ENCODE measurements at regions not wholly inside any gene's neighbourhood (a gene's known extent, or its start where the extent isn't known, plus 50 kb on each side); places are given as distances from the start of the nearest gene placed in this dataset.

DNA sequence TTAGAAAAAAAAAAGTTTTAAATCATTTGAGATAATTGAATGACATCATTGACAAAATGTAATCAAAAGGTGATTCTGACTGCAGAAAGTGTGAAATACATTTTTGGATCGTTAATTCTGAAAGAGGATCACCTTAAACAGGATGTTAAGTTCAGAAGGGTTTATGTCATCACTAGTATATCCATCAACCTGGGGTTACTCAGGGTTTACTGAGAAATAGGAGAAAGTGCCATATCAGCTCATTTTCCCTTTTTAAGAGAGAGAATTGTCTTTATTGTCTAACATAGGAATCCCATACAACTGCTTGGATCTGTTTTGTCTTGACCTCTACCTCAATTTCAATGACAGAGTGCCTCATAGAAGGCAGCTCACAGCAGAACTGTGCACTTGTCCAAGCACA, 466.1 kb upstream of the LINC00305 start:
- ATAC-seq, result no peak
- Histone ChIP-seq H3K9me3 (no peaks in the 10 kb centered on the region), H3K4me1 (no peaks in the 10 kb centered on the region), H3K4me2 (no peak overlapping the region), H3K4me3 (no peak overlapping the region), H3K27ac (no peak overlapping the region)
- WGBS (ENCODE audit: missing lambda C conversion rate), result 0% methylated on average over 1 of the region's 1 CpG
- ChIA-PET CTCF (no interaction called here), POLR2A (no interaction called here)
- no peak for FAIRE-seq
- TF ChIP-seq CBX2 (IDR thresholded peaks at IDR 0.05; ENCODE audit: borderline replicate concordance, low read depth), result no peak
- no peak for TF ChIP-seq FOSL2 (IDR thresholded peaks at IDR 0.05)
- TF ChIP-seq FOSL2 (CRISPR knock-in tag; IDR thresholded peaks at IDR 0.05), result no peak
- peak; percentile 42 for TF ChIP-seq MAFK (IDR thresholded peaks at IDR 0.05; ENCODE audit: partially characterized antibody)
- no peak for TF ChIP-seq KDM5A (IDR thresholded peaks at IDR 0.05)
- no peak for DNase-seq (ENCODE audit: low read depth in 1 of 2, low spot score in 1 of 2)

DNA sequence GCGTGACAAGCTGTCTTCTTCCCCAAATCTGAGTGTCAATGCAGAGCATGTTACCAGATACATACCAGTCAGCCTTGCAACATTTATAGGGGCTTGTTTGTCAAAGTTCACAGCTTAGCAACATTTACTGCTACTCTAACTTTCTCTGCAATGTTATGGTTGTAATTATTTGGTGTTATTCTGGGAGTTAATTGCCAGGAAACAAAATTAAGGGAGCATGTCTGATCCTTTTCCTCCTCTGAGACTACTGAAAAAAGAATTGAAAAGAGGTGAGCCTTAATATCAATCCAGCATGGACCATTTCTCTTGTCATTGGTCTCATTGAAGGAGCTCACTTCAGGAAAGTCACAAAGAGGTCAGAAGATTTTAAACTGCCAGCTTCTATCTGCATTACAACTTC, 465.6 kb upstream of the LINC00305 start:
- 0% methylated on average over 1 of the region's 1 CpG for WGBS (ENCODE audit: missing lambda C conversion rate)
- Histone ChIP-seq H3K4me1 (no peaks in the 10 kb centered on the region), H3K27ac (no peak overlapping the region), H3K4me3 (no peak overlapping the region), H3K4me2 (no peak overlapping the region), H3K9me3 (no peaks in the 10 kb centered on the region)
- FAIRE-seq (no peak), DNase-seq (ENCODE audit: low read depth in 1 of 2, low spot score in 1 of 2) (no peak), ATAC-seq (no peak)
- POLR2A ChIA-PET, result no interaction called here
- TF ChIP-seq CHD4 (IDR thresholded peaks at IDR 0.05; ENCODE audit: borderline replicate concordance) (no peak), CTCF (IDR thresholded peaks at IDR 0.05) (no peak), SMC3 (IDR thresholded peaks at IDR 0.05) (no peak), RARB (CRISPR knock-in tag; IDR thresholded peaks at IDR 0.05) (no peak), NR3C1 (IDR thresholded peaks at IDR 0.05) (no peak), CBX8 (IDR thresholded peaks at IDR 0.05) (no peak), ESRRA (IDR thresholded peaks at IDR 0.05; ENCODE audit: borderline replicate concordance, low read length) (no peak), JUN (IDR thresholded peaks at IDR 0.05) (no peak), JUNB (IDR thresholded peaks at IDR 0.05) (no peak), HOXB13 (CRISPR knock-in tag; IDR thresholded peaks at IDR 0.05; ENCODE audit: low read depth) (no peak), TFCP2L1 (CRISPR knock-in tag; IDR thresholded peaks at IDR 0.05) (no peak)
- CTCF ChIA-PET, result no interaction called here

DNA sequence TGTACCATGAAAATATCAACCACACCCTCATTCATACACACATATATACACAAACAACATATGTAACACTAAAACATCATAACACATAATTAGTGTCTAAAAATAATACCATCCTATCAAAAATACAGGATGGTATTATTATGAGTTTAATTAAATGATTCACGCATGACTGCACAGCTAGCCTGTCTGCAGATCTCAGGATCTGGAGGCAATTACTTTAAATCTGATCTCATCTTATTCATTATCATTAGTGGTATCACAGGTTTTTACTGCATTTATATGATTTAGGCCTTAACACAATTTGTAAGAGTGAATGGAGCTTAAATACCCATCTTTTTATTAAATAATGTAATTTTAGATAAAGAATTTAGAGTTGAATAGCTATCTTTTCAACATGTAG, 443.4 kb upstream of the LINC00305 start:
- Histone ChIP-seq H3K4me2 (no peak overlapping the region), H3K4me3 (no peak overlapping the region), H3K4me1 (no peaks in the 10 kb centered on the region), H3K9me3 (no peaks in the 10 kb centered on the region), H3K27ac (no peak overlapping the region)
- ATAC-seq (no peak), DNase-seq (ENCODE audit: low read depth in 1 of 2, low spot score in 1 of 2) (no peak), FAIRE-seq (no peak)
- TF ChIP-seq, protein P1, sequence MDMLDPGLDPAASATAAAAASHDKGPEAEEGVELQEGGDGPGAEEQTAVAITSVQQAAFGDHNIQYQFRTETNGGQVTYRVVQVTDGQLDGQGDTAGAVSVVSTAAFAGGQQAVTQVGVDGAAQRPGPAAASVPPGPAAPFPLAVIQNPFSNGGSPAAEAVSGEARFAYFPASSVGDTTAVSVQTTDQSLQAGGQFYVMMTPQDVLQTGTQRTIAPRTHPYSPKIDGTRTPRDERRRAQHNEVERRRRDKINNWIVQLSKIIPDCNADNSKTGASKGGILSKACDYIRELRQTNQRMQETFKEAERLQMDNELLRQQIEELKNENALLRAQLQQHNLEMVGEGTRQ (IDR thresholded peaks at IDR 0.05), result no peak
- TF ChIP-seq HOXB5 (CRISPR knock-in tag; IDR thresholded peaks at IDR 0.05) (no peak), ESRRA (IDR thresholded peaks at IDR 0.05; ENCODE audit: borderline replicate concordance, low read length) (no peak), BHLHE40 (IDR thresholded peaks at IDR 0.05; ENCODE audit: low read depth, low read length) (no peak), FOXS1 (CRISPR knock-in tag; IDR thresholded peaks at IDR 0.05) (no peak)
- ChIA-PET POLR2A (no interaction called here), CTCF (interaction anchor here (0.5 kb wide), 1 partner anchor 66 kb away, joined by 3 read pairs; no protein-coding TSS in a partner anchor)
- 45% methylated on average over 1 of the region's 1 CpG for WGBS (ENCODE audit: missing lambda C conversion rate)

DNA sequence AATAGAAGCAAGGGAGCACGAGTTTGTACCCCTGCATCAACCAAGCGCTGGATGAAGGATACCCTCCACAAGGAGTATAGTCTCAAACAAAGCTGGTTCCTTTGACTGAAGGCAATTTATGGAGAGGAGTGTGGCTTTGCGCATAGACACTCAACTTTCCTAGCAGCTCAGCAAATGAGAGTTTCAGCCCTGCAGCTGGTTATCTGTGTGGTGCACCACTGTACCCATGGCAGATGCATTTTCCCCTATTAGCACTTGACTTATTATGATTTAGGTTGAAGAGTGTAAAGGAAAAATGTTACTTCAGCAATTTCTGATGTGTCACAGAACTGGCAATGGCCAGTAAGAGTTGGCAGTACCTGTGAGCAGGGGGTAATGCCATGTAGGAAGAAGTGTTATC, 440.1 kb upstream of the LINC00305 start:
- Histone ChIP-seq H3K4me1 (no peaks in the 10 kb centered on the region), H3K9me3 (no peaks in the 10 kb centered on the region), H3K4me3 (no peak overlapping the region), H3K27ac (no peak overlapping the region), H3K4me2 (no peak overlapping the region)
- CTCF ChIA-PET, result no interaction called here
- DNase-seq (ENCODE audit: low read depth in 1 of 2, low spot score in 1 of 2) (no peak), FAIRE-seq (no peak), ATAC-seq (no peak)
- TF ChIP-seq POLR2A (IDR thresholded peaks at IDR 0.05; ENCODE audit: low read length) (no peak), MAFK (IDR thresholded peaks at IDR 0.05; ENCODE audit: partially characterized antibody) (peak; percentile 19)
- 38% methylated on average over 3 of the region's 3 CpGs for WGBS (ENCODE audit: missing lambda C conversion rate)
- POLR2A ChIA-PET, result no interaction called here
